ENCODE measurements at regions not wholly inside any gene's neighbourhood (a gene's known extent, or its start where the extent isn't known, plus 50 kb on each side); places are given as distances from the start of the nearest gene placed in this dataset.

- TF ChIP-seq POLR2AphosphoS5 (IDR thresholded peaks at IDR 0.05; ENCODE audit: low read depth, low read length) (no peak), TAF1 (IDR thresholded peaks at IDR 0.05; ENCODE audit: borderline replicate concordance, insufficient read depth, low read length) (no peak), SIN3A (IDR thresholded peaks at IDR 0.05; ENCODE audit: borderline replicate concordance, insufficient read depth, low read length) (no peak), REST (IDR thresholded peaks at IDR 0.05; ENCODE audit: insufficient read depth in 1 of 2, low read depth in 2 of 2, low read length in 2 of 2) (no peak), FOXP2 (optimal IDR thresholded peaks at IDR 0.05; ENCODE audit: borderline replicate concordance, extremely low read depth, extremely low read length, insufficient read depth) (no peak)
These were observed 627.2 kb downstream of the BCKDHB start for GRCh38 chr6:80733641-80734040.

Measured in PFSK-1 (cell line).